HG03571 (cell line): ENCODE measurements at regions not wholly inside any gene's neighbourhood (a gene's known extent, or its start where the extent isn't known, plus 50 kb on each side); places are given as distances from the start of the nearest gene placed in this dataset.
"Not testable (repeated sequence)": the region's sequence is repeated elsewhere in the genome, so short reads cannot be mapped to it uniquely, and the experiment has no call there.

Experiments
- ATAC-seq: cut with Tn5 transposase; IDR thresholded peaks from one replicate; pipeline ENCODE4 v1.9.1; 2021; ENCODE audit not compliant: unreplicated experiment

DNA sequence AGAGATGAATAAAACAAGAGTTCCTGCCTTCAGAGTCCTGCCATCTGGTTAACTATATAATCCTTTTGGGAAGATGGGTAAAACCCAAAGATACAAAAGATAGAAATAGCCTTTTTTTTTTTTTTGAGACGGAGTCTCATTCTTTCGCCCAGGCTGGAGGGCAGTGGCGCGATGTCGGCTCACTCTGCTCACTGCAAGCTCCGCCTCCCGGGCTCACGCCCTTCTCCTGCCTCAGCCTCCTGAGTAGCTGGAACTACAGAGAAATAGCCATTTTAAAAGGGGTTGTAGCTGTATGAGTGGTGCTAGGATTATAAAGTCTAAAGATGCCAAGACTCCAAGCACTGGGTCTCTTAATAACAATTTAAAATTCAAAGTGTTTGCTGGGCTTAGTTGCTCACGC is 97.2 kb downstream of the KDR start:
- ATAC-seq, result no peak

- ATAC-seq, result no peak
Observed at GRCh38 chr4:55027596-55027995, 97.8 kb downstream of the KDR start.

- not testable (repeated sequence) for ATAC-seq
Observed at GRCh38 chr4:55025456-55025855, 99.9 kb downstream of the KDR start.

- ATAC-seq, result no peak
Observed at GRCh38 chr4:55023030-55023429, 102.4 kb downstream of the KDR start.

GRCh38 chr4:55021214-55021613 is 104.2 kb downstream of the KDR start:
- ATAC-seq, result no peak

DNA sequence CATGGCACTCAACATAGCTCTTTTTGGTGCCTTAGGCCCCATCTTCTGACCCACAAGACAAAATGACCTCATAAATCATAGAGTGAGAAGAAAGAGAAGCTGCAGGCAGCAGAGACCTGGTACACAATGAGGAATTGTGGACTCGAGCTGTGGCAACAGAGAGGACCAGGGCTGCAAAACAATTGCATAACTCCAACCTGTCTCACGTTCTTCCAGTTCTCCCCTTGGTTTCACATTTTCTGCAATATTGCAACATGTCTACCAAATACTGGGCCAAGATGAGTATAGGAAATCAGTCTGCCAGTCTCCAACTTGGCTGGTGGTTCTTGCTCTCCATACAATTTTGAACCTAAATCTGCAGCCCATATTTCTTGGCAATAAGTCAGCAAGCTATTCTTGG is 105.3 kb downstream of the KDR start:
- no peak for ATAC-seq

GRCh38 chr4:55018978-55019377 is 106.4 kb downstream of the KDR start:
- no peak for ATAC-seq

- no peak for ATAC-seq
Observed at GRCh38 chr4:55018521-55018920, 106.9 kb downstream of the KDR start.

DNA sequence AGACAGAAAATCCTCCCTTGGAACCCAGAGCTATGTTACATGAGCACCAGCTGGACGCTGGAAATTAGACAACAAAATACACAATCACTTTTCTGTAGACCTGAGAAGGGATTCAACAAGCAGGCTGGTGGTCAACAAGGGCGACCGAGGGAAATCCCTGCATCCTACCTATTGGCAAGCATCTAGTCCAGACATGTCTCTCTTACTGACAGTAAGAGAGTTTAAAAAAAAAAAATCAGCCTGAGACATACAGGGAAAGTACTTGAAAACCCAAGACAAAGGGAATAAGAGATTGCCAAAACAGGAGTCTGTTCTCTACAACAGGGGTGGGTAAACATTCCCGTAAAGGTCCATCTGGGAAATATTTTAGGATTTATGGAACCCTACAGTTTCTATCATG is 108.0 kb downstream of the KDR start:
- ATAC-seq, result no peak

DNA sequence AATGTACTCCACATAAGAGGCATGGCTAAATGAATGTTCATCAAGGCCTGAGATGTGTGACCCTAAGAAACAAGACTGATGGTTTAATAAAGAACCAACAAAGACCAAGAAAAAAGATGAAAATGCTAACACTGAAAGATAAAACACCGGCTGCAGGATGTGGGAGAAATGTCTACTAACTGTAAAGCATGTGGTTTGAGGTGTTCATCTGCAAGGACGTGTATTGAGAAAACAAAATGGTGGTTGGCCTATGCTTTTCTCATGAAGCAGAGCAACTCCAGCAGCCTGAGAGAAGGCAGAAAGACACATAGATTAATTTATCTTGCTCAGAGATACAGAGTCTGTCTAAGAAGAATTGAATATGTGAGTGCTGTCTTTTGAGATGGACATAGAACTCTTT is 109.3 kb downstream of the KDR start:
- no peak for ATAC-seq

- no peak for ATAC-seq
Observed at GRCh38 chr4:55014876-55015275, 110.5 kb downstream of the KDR start.

DNA sequence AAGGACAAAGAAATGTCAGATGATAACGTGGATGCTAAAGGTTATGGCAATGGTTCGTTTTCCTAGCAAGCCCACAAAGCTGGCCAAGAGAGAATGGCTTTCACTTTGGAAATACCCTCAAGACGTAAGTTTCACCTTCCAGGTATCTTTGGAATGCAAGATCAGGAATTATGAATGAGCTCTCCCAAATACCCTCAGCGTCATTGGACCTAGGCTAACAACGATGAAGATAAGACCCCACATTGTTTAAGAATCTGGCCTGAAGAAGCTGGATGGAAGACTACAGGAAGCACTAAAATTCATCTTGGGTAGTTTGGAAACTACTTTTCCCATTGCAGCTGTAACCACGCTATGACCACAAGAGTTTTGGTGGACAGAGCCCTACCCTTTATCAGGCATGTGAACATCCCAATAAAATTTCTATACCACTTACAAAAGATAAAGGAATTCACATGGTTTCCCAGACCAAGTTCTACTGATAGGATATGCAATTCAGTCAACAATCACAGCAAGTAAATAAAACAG is 111.9 kb downstream of the KDR start:
- ATAC-seq, result no peak

GRCh38 chr4:55012363-55013230 is 112.8 kb downstream of the KDR start:
- ATAC-seq, result no peak

DNA sequence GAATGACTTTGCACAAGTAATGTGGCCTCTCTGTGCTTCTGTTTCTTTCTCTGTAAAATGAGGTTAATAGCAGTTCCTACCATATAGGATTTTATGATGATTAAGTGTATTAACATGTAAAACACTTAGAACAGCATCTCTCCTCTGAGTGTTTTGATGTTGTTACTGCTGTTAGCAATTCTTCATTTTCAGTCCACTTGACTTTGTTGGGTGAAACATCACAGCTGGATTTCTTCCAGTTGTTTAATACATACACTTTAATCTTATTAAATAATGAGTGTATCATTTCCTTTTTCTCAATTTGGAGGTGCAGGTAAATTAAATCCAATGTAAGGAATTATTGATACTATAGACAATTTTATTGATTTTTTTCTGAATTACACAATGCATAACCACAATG is 113.6 kb downstream of the KDR start:
- no peak for ATAC-seq

- no peak for ATAC-seq
Observed at GRCh38 chr4:55010550-55010949, 114.8 kb downstream of the KDR start.

DNA sequence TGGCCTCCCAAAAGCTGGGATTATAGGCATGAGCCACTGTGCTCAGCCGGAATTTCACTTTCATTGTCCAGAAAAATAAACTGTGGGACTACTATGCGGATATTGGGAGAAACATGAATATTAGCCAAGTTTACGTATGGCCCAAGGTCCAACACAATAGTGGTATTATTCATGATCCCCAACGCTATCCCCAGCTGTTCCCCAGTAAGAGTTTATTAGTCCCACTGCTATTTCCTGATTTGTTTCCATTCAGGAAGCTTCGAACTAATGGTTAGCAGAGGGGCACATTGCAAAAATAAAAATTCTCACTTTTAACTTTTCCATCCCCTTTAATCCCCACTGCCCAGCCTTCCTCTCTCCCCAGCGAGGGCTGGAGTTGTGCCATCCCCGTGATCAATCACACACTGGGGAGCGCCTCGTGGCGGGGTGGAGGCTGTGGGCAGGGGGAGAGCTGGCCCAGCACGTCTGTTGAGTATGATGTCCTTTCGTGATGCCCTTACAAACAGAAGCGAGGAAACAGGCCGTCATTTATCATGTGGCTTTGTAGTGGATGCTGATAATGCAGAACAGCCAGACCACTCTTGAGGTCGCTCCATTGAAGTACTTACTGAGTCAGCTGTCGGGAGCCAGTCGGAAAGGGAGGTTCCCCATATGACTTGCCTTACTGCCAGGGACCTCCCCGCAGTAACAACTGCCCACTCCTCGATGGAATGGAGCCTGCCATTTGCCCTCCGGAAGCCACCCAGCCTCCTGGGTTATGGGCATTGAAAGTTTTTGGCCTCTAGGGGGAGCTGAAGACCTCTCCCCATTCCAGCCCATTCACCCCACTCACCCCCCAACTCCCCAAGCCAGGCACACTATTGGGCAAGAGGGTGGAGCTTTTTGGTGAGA is 117.0 kb downstream of the KDR start:
- ATAC-seq, result no peak

- no peak for ATAC-seq
Observed at GRCh38 chr4:55005910-55006309, 119.5 kb downstream of the KDR start.

GRCh38 chr4:55004831-55005230 is 120.6 kb downstream of the KDR start:
- ATAC-seq, result no peak

GRCh38 chr4:55002431-55002830 is 123.0 kb downstream of the KDR start:
- ATAC-seq, result no peak

GRCh38 chr4:55001538-55001937 is 123.9 kb downstream of the KDR start:
- no peak for ATAC-seq

DNA sequence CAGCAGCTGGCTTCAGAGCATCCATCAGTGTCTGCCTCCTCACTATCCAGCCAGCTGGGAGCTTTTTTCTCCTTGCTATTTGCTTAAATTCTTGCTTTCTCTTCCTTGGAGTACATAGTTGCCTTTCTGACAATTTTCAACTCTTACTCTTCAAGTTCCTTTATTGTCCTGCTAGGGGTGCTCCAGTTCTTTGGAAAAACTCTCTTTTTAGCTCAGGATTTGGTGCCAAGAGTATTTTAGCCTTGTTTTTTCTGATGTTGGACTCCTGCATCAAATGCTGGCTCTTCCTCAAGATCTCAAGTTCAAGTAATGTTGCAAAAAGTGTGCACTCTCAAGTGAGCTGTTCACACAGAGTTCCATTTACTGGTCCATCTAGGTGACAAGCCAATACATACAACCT is 126.4 kb downstream of the KDR start:
- no peak for ATAC-seq
